ENCODE measurements at regions not wholly inside any gene's neighbourhood (a gene's known extent, or its start where the extent isn't known, plus 50 kb on each side); places are given as distances from the start of the nearest gene placed in this dataset.

DNA sequence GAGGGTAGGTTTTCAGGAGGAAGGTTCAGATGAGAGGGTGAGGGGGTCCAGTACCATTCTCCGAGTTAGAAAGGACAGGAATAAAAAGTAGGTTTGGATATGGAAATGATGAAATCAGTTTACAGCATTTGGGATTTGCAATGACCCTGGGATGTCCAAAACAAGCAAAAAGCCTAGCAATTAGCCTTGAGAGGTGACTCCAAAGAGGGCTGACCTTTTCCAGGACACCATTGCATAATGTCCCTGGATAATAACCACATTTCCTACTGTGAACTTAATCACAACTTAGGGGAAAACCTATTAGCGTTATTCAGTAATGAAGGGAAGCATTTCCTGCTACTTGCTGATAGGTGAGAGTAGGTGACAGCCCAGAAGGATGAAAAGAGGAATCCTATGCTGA lies 101.4 kb upstream of the ARHGAP42 start:
- no peak for TF ChIP-seq CTCF (conservative IDR thresholded peaks at IDR 0.05)
- H3K27me3 Mint-ChIP-seq: peaks cover 8% of the 10 kb centered on the region
- H3K27ac Mint-ChIP-seq: no peak overlapping the region

GRCh38 chr11:100586361-100587101 lies 100.6 kb upstream of the ARHGAP42 start:
- H3K36me3 Mint-ChIP-seq: no peaks in the 10 kb centered on the region
- H3K9me3 Mint-ChIP-seq: no peaks in the 10 kb centered on the region
- H3K27ac Mint-ChIP-seq: no peak overlapping the region
- H3K27me3 Mint-ChIP-seq: peaks cover 8% of the 10 kb centered on the region
- no peaks in the 10 kb centered on the region for H3K4me1 Mint-ChIP-seq (ENCODE audit: unreplicated experiment)
- no peak for TF ChIP-seq CTCF (conservative IDR thresholded peaks at IDR 0.05)
- H3K4me3 Mint-ChIP-seq: no peak overlapping the region
- no peak for DNase-seq (ENCODE audit: extremely low spot score, unreplicated experiment)

More for the DNA sequence above, 101.4 kb upstream of the ARHGAP42 start:
- no peak for DNase-seq (ENCODE audit: extremely low spot score, unreplicated experiment)
- Mint-ChIP-seq H3K9me3 (no peaks in the 10 kb centered on the region), H3K4me1 (ENCODE audit: unreplicated experiment) (no peaks in the 10 kb centered on the region), H3K36me3 (no peaks in the 10 kb centered on the region), H3K4me3 (no peak overlapping the region)

- H3K27ac Mint-ChIP-seq: no peak overlapping the region
- no peak overlapping the region for H3K4me3 Mint-ChIP-seq
- no peak for DNase-seq (ENCODE audit: extremely low spot score, unreplicated experiment)
- H3K27me3 Mint-ChIP-seq: peaks cover 3% of the 10 kb centered on the region
- no peaks in the 10 kb centered on the region for H3K36me3 Mint-ChIP-seq
- no peaks in the 10 kb centered on the region for H3K4me1 Mint-ChIP-seq (ENCODE audit: unreplicated experiment)
- no peak for TF ChIP-seq CTCF (conservative IDR thresholded peaks at IDR 0.05)
- no peaks in the 10 kb centered on the region for H3K9me3 Mint-ChIP-seq
Observed at GRCh38 chr11:100592619-100593260, 94.3 kb upstream of the ARHGAP42 start.

DNA sequence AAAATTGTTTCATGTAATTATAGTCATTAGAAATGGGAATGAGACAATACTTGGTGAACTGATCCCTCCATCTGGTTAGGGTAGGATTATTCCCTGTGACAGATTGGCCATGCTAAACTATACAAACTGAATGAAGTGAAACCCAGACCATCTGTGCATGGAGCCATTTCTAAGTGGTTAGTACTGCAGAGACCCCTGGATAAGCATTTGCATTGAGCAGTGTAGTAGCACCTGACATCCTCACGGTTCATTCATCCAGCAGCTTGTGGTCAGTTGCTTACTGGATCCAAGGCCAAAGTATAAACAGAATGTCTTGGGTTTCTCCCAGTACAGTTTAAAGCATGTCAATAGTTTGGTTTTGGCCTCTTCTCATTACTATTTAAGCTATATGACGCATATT lies 93.8 kb upstream of the ARHGAP42 start:
- Mint-ChIP-seq H3K4me3 (no peak overlapping the region), H3K27ac (no peak overlapping the region), H3K27me3 (peaks cover 3% of the 10 kb centered on the region), H3K36me3 (no peaks in the 10 kb centered on the region), H3K4me1 (ENCODE audit: unreplicated experiment) (no peaks in the 10 kb centered on the region), H3K9me3 (no peaks in the 10 kb centered on the region)
- no peak for TF ChIP-seq CTCF (conservative IDR thresholded peaks at IDR 0.05)
- no peak for DNase-seq (ENCODE audit: extremely low spot score, unreplicated experiment)

DNA sequence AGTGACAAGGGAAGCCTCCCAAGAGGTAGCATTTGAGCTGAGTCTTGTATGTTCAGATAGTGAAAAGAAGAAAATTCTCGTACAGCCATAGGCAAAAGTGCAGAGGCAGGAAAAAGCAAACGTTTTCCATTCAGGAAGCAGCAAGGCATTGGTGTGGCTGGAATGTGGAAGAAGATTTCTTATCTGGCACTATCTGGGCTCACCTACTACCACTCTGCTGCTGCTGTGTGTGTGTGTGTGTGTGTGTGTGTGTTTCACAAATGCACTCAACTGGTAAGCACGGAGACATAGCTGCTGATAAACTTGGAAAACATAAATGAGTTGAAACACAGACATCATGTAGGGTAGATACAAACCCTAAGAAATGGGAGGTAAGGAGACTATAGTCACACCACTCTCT lies 92.8 kb upstream of the ARHGAP42 start:
- no peak for DNase-seq (ENCODE audit: extremely low spot score, unreplicated experiment)
- no peaks in the 10 kb centered on the region for H3K9me3 Mint-ChIP-seq
- no peak for TF ChIP-seq CTCF (conservative IDR thresholded peaks at IDR 0.05)
- peaks cover 2% of the 10 kb centered on the region for H3K27me3 Mint-ChIP-seq
- H3K36me3 Mint-ChIP-seq: no peaks in the 10 kb centered on the region
- no peak overlapping the region for H3K27ac Mint-ChIP-seq
- H3K4me1 Mint-ChIP-seq (ENCODE audit: unreplicated experiment): no peaks in the 10 kb centered on the region
- H3K4me3 Mint-ChIP-seq: no peak overlapping the region
